HG03342 (cell line): ENCODE measurements at regions not wholly inside any gene's neighbourhood (a gene's known extent, or its start where the extent isn't known, plus 50 kb on each side); places are given as distances from the start of the nearest gene placed in this dataset.

Experiments
- ATAC-seq: cut with Tn5 transposase; IDR thresholded peaks from one replicate; pipeline ENCODE4 v1.9.1; 2021; ENCODE audit warnings: mild to moderate bottlenecking, moderate library complexity; ENCODE audit not compliant: unreplicated experiment

- no peak for ATAC-seq
Measured at GRCh38 chr12:3931206-3931605, 58.0 kb upstream of the PARP11 start.

- ATAC-seq = no peak
Measured at GRCh38 chr12:3929875-3930615, 56.8 kb upstream of the PARP11 start.

GRCh38 chr12:3928538-3929184 is 55.5 kb upstream of the PARP11 start:
- no peak for ATAC-seq

GRCh38 chr12:3925621-3926020 is 52.4 kb upstream of the PARP11 start:
- ATAC-seq = no peak

- no peak for ATAC-seq
Measured at GRCh38 chr12:3924761-3925160, 51.6 kb upstream of the PARP11 start.

- no peak for ATAC-seq
Measured at GRCh38 chr12:3923021-3923420, 49.8 kb upstream of the PARP11 start.
